ENCODE measurements at regions not wholly inside any gene's neighbourhood (a gene's known extent, or its start where the extent isn't known, plus 50 kb on each side); places are given as distances from the start of the nearest gene placed in this dataset.
"Not testable (repeated sequence)": the region's sequence is repeated elsewhere in the genome, so short reads cannot be mapped to it uniquely, and the experiment has no call there.

- FAIRE-seq (no peak), DNase-seq (no peak)
- Histone ChIP-seq H3K9ac (ENCODE audit: low read length in 3 of 3) (no peak overlapping the region), H3K4me3 (ENCODE audit: low read length in 3 of 3) (no peak overlapping the region), H3K9me3 (ENCODE audit: control insufficient read depth in 2 of 3, insufficient read depth in 1 of 3, low read length in 3 of 3) (peaks cover 0 to 3% (median 0%) of the 10 kb centered on the region in 3 donors), H3K27ac (ENCODE audit: low read depth in 2 of 2, low read length in 2 of 2) (no peak overlapping the region), H3K4me1 (ENCODE audit: control insufficient read depth in 2 of 3, insufficient read depth in 2 of 3, low read depth in 1 of 3, low read length in 3 of 3) (no peaks in the 10 kb centered on the region), H3K27me3 (ENCODE audit: control insufficient read depth, insufficient read depth, low read length) (no peaks in the 10 kb centered on the region), H3K36me3 (ENCODE audit: control insufficient read depth in 2 of 3, insufficient read depth in 3 of 3, low read length in 3 of 3) (no peaks in the 10 kb centered on the region)
- intact Hi-C loops (cut with DNase I) = no loop called here
- no peak for TF ChIP-seq CTCF (IDR thresholded peaks at IDR 0.05; ENCODE audit: borderline replicate concordance, extremely low read depth, insufficient read depth)
Measured at GRCh38 chr6:21341910-21342309, 251.6 kb upstream of the SOX4 start.

- FAIRE-seq = no peak
- Histone ChIP-seq H3K4me3 (ENCODE audit: low read length in 3 of 3) (no peak overlapping the region), H3K9ac (ENCODE audit: low read length in 3 of 3) (no peak overlapping the region), H3K27ac (ENCODE audit: low read depth in 2 of 2, low read length in 2 of 2) (no peak overlapping the region), H3K9me3 (ENCODE audit: control insufficient read depth in 2 of 3, insufficient read depth in 1 of 3, low read length in 3 of 3) (peaks cover 0 to 3% (median 0%) of the 10 kb centered on the region in 3 donors), H3K4me1 (ENCODE audit: control insufficient read depth in 2 of 3, insufficient read depth in 2 of 3, low read depth in 1 of 3, low read length in 3 of 3) (no peaks in the 10 kb centered on the region), H3K27me3 (ENCODE audit: control insufficient read depth, insufficient read depth, low read length) (no peaks in the 10 kb centered on the region), H3K36me3 (ENCODE audit: control insufficient read depth in 2 of 3, insufficient read depth in 3 of 3, low read length in 3 of 3) (no peaks in the 10 kb centered on the region)
- DNase-seq = peak in 1 of 5 donors; percentile 27
- intact Hi-C loops (cut with DNase I) = no loop called here
- TF ChIP-seq CTCF (IDR thresholded peaks at IDR 0.05; ENCODE audit: borderline replicate concordance, extremely low read depth, insufficient read depth) = no peak
Measured at GRCh38 chr6:21342501-21342900, 251.1 kb upstream of the SOX4 start.

GRCh38 chr6:21345704-21346103, 247.8 kb upstream of the SOX4 start:
- FAIRE-seq; H3K27ac ChIP-seq (ENCODE audit: low read depth in 2 of 2, low read length in 2 of 2); intact Hi-C loops (cut with DNase I); H3K4me3 ChIP-seq (ENCODE audit: low read length in 3 of 3); H3K4me1 ChIP-seq (ENCODE audit: control insufficient read depth in 2 of 3, insufficient read depth in 2 of 3, low read depth in 1 of 3, low read length in 3 of 3); H3K27me3 ChIP-seq (ENCODE audit: control insufficient read depth, insufficient read depth, low read length); H3K9ac ChIP-seq (ENCODE audit: low read length in 3 of 3); DNase-seq; H3K36me3 ChIP-seq (ENCODE audit: control insufficient read depth in 2 of 3, insufficient read depth in 3 of 3, low read length in 3 of 3); H3K9me3 ChIP-seq (ENCODE audit: control insufficient read depth in 2 of 3, insufficient read depth in 1 of 3, low read length in 3 of 3): not testable (repeated sequence)

- intact Hi-C loops (cut with DNase I) = no loop called here
- no peak overlapping the region for H3K9ac ChIP-seq (ENCODE audit: low read length in 3 of 3)
- no peaks in the 10 kb centered on the region for H3K27me3 ChIP-seq (ENCODE audit: control insufficient read depth, insufficient read depth, low read length)
- FAIRE-seq (no peak), DNase-seq (no peak)
- peaks cover 0 to 3% (median 0%) of the 10 kb centered on the region in 3 donors for H3K9me3 ChIP-seq (ENCODE audit: control insufficient read depth in 2 of 3, insufficient read depth in 1 of 3, low read length in 3 of 3)
- H3K27ac ChIP-seq (ENCODE audit: low read depth in 2 of 2, low read length in 2 of 2) = no peak overlapping the region
- no peak overlapping the region for H3K4me3 ChIP-seq (ENCODE audit: low read length in 3 of 3)
- H3K4me1 ChIP-seq (ENCODE audit: control insufficient read depth in 2 of 3, insufficient read depth in 2 of 3, low read depth in 1 of 3, low read length in 3 of 3) = no peaks in the 10 kb centered on the region
- no peak for TF ChIP-seq CTCF (IDR thresholded peaks at IDR 0.05; ENCODE audit: borderline replicate concordance, extremely low read depth, insufficient read depth)
- no peaks in the 10 kb centered on the region for H3K36me3 ChIP-seq (ENCODE audit: control insufficient read depth in 2 of 3, insufficient read depth in 3 of 3, low read length in 3 of 3)
Measured at GRCh38 chr6:21348146-21348503, 245.4 kb upstream of the SOX4 start.

Measured in kidney (tissue), 13 donors.